ENCODE measurements at regions not wholly inside any gene's neighbourhood (a gene's known extent, or its start where the extent isn't known, plus 50 kb on each side); places are given as distances from the start of the nearest gene placed in this dataset.

- TF ChIP-seq CTCF (conservative IDR thresholded peaks at IDR 0.05; ENCODE audit: low read depth, low read length), result no peak
Measured at GRCh38 chr3:118713502-118714207, 321.0 kb downstream of the IGSF11 start.

GRCh38 chr3:118714800-118715199 is 319.8 kb downstream of the IGSF11 start:
- no peak for TF ChIP-seq CTCF (conservative IDR thresholded peaks at IDR 0.05; ENCODE audit: low read depth, low read length)
- no peak overlapping the region for H3K4me3 ChIP-seq (ENCODE audit: low read length)
- no peak for DNase-seq (ENCODE audit: low read depth)

More at GRCh38 chr3:118713502-118714207, 321.0 kb downstream of the IGSF11 start:
- H3K4me3 ChIP-seq (ENCODE audit: low read length), result no peak overlapping the region
- DNase-seq (ENCODE audit: low read depth), result no peak

- no peak for TF ChIP-seq CTCF (conservative IDR thresholded peaks at IDR 0.05; ENCODE audit: low read depth, low read length)
- no peak for DNase-seq (ENCODE audit: low read depth)
- no peak overlapping the region for H3K4me3 ChIP-seq (ENCODE audit: low read length)
Measured at GRCh38 chr3:118729546-118729945, 305.1 kb downstream of the IGSF11 start.

GRCh38 chr3:118734664-118735063 is 300.0 kb downstream of the IGSF11 start:
- no peak overlapping the region for H3K4me3 ChIP-seq (ENCODE audit: low read length)
- no peak for DNase-seq (ENCODE audit: low read depth)
- no peak for TF ChIP-seq CTCF (conservative IDR thresholded peaks at IDR 0.05; ENCODE audit: low read depth, low read length)

- no peak for DNase-seq (ENCODE audit: low read depth)
- H3K4me3 ChIP-seq (ENCODE audit: low read length), result no peak overlapping the region
- no peak for TF ChIP-seq CTCF (conservative IDR thresholded peaks at IDR 0.05; ENCODE audit: low read depth, low read length)
Measured at GRCh38 chr3:118736107-118736506, 298.5 kb downstream of the IGSF11 start.

- TF ChIP-seq CTCF (conservative IDR thresholded peaks at IDR 0.05; ENCODE audit: low read depth, low read length), result no peak
- no peak for DNase-seq (ENCODE audit: low read depth)
Measured at GRCh38 chr3:118740722-118741290, 293.8 kb downstream of the IGSF11 start.

GRCh38 chr3:118742760-118743159 is 291.9 kb downstream of the IGSF11 start:
- TF ChIP-seq CTCF (conservative IDR thresholded peaks at IDR 0.05; ENCODE audit: low read depth, low read length), result no peak
- no peak for DNase-seq (ENCODE audit: low read depth)
- no peak overlapping the region for H3K4me3 ChIP-seq (ENCODE audit: low read length)

More at GRCh38 chr3:118740722-118741290, 293.8 kb downstream of the IGSF11 start:
- H3K4me3 ChIP-seq (ENCODE audit: low read length), result no peak overlapping the region
